HEK293 (cell line): ENCODE measurements at regions not wholly inside any gene's neighbourhood (a gene's known extent, or its start where the extent isn't known, plus 50 kb on each side); places are given as distances from the start of the nearest gene placed in this dataset.

Experiments used
- BCL11B ChIP-seq: fragments of 450-650 bp; formaldehyde crosslinking; IDR thresholded peaks from 2 replicates; pipeline ENCODE4 v1.5.1; 2016; ENCODE audit warnings: low read depth, missing biosample characterization, missing genetic modification characterization
- GFI1B ChIP-seq: fragments of 450-650 bp; formaldehyde crosslinking; IDR thresholded peaks from 2 replicates; pipeline ENCODE4 v1.5.1; 2016; ENCODE audit warnings: missing biosample characterization, missing genetic modification characterization
- HIC1 ChIP-seq: fragments of 450-650 bp; formaldehyde crosslinking; IDR thresholded peaks from 2 replicates; pipeline ENCODE4 v1.5.1; 2016; ENCODE audit warnings: missing biosample characterization, missing genetic modification characterization
- HOXA7 ChIP-seq: sonication (generic); formaldehyde crosslinking; IDR thresholded peaks from 2 replicates; pipeline ENCODE4 v1.8.1; 2022; ENCODE audit warnings: missing genetic modification reagents, borderline replicate concordance
- HOXC10 ChIP-seq: sonication (generic); formaldehyde crosslinking; IDR thresholded peaks from 2 replicates; pipeline ENCODE4 v1.8.1; 2023; ENCODE audit warnings: mild to moderate bottlenecking, missing genetic modification reagents
- IKZF3 ChIP-seq: fragments of 450-650 bp; IDR thresholded peaks from 2 replicates; pipeline ENCODE4 v1.5.0; 2018; ENCODE audit warnings: missing biosample characterization, mild to moderate bottlenecking, missing genetic modification characterization, moderate library complexity
- KLF9 ChIP-seq: fragments of 450-650 bp; formaldehyde crosslinking; IDR thresholded peaks from 2 replicates; pipeline ENCODE4 v1.5.1; 2016; ENCODE audit warnings: missing biosample characterization, missing genetic modification characterization, low read depth
- REPIN1 ChIP-seq: fragments of 450-650 bp; formaldehyde crosslinking; IDR thresholded peaks from 2 replicates; pipeline ENCODE4 v1.5.1; 2017; ENCODE audit warnings: missing biosample characterization, missing genetic modification characterization, low read depth
- REST ChIP-seq: fragments of 450-650 bp; formaldehyde crosslinking; IDR thresholded peaks from 2 replicates; pipeline ENCODE4 v1.5.1; 2016; ENCODE audit warnings: missing biosample characterization, missing genetic modification characterization
- SETDB1 ChIP-seq: IDR thresholded peaks from one replicate; pipeline ENCODE4 v1.6.1; 2017; ENCODE audit warnings: mild to moderate bottlenecking, low read length, moderate library complexity, mixed read lengths; ENCODE audit not compliant: insufficient read length
- TRIM28 ChIP-seq: IDR thresholded peaks from 2 replicates; pipeline ENCODE4 v1.6.1; 2011; ENCODE audit warnings: low read length, control low read depth, borderline replicate concordance
- ZBTB6 ChIP-seq: fragments of 450-650 bp; formaldehyde crosslinking; IDR thresholded peaks from 2 replicates; pipeline ENCODE4 v1.5.1; 2017; ENCODE audit warnings: missing biosample characterization, missing genetic modification characterization
- ZBTB8A ChIP-seq: fragments of 450-650 bp; formaldehyde crosslinking; IDR thresholded peaks from 2 replicates; pipeline ENCODE4 v1.5.1; 2016; ENCODE audit warnings: missing biosample characterization, missing genetic modification characterization
- ZFHX2 ChIP-seq: fragments of 450-650 bp; formaldehyde crosslinking; conservative IDR thresholded peaks from 2 replicates; pipeline ENCODE4 v1.5.1; 2016; ENCODE audit warnings: missing biosample characterization, missing genetic modification characterization
- ZNF132 ChIP-seq: fragments of 450-650 bp; formaldehyde crosslinking; IDR thresholded peaks from 2 replicates; pipeline ENCODE4 v1.5.1; 2017; ENCODE audit warnings: missing biosample characterization, missing genetic modification characterization, borderline replicate concordance
- ZNF214 ChIP-seq: fragments of 450-650 bp; formaldehyde crosslinking; IDR thresholded peaks from 2 replicates; pipeline ENCODE4 v1.5.1; 2017; ENCODE audit warnings: missing biosample characterization, mild to moderate bottlenecking, missing genetic modification characterization, borderline replicate concordance
- ZNF239 ChIP-seq: fragments of 450-650 bp; formaldehyde crosslinking; IDR thresholded peaks from 2 replicates; pipeline ENCODE4 v1.5.1; 2016; ENCODE audit warnings: missing biosample characterization, missing genetic modification characterization
- ZNF266 ChIP-seq: fragments of 450-650 bp; formaldehyde crosslinking; IDR thresholded peaks from 2 replicates; pipeline ENCODE4 v1.5.1; 2016; ENCODE audit warnings: missing biosample characterization, missing genetic modification characterization, low read depth
- ZNF292 ChIP-seq: fragments of 450-650 bp; formaldehyde crosslinking; IDR thresholded peaks from 2 replicates; pipeline ENCODE4 v1.5.1; 2016; ENCODE audit warnings: low read depth, missing biosample characterization, missing genetic modification characterization, borderline replicate concordance
- ZNF302 ChIP-seq: fragments of 450-650 bp; formaldehyde crosslinking; IDR thresholded peaks from 2 replicates; pipeline ENCODE4 v1.5.1; 2016; ENCODE audit warnings: missing biosample characterization, missing genetic modification characterization, low read depth
- ZNF335 ChIP-seq: fragments of 450-650 bp; formaldehyde crosslinking; conservative IDR thresholded peaks from 2 replicates; pipeline ENCODE4 v1.5.1; 2016; ENCODE audit warnings: missing biosample characterization, missing genetic modification characterization
- ZNF341 ChIP-seq: fragments of 450-650 bp; formaldehyde crosslinking; IDR thresholded peaks from 2 replicates; pipeline ENCODE4; 2016; ENCODE audit warnings: low read depth, missing biosample characterization, missing genetic modification characterization
- ZNF354C ChIP-seq: fragments of 450-650 bp; formaldehyde crosslinking; IDR thresholded peaks from 2 replicates; pipeline ENCODE4 v1.5.1; 2016; ENCODE audit warnings: missing biosample characterization, missing genetic modification characterization, low read depth, borderline replicate concordance
- ZNF37A ChIP-seq: fragments of 450-650 bp; IDR thresholded peaks from 2 replicates; pipeline ENCODE4 v1.5.1; 2018; ENCODE audit warnings: missing biosample characterization, missing genetic modification characterization
- ZNF416 ChIP-seq: fragments of 450-650 bp; formaldehyde crosslinking; IDR thresholded peaks from 2 replicates; pipeline ENCODE4 v1.5.1; 2016; ENCODE audit warnings: missing biosample characterization, missing genetic modification characterization
- ZNF549 ChIP-seq: fragments of 450-650 bp; IDR thresholded peaks from 2 replicates; pipeline ENCODE4 v1.5.1; 2018; ENCODE audit warnings: missing biosample characterization, missing genetic modification characterization, mild to moderate bottlenecking, inconsistent platforms, moderate library complexity
- ZNF600 ChIP-seq: fragments of 450-650 bp; formaldehyde crosslinking; IDR thresholded peaks from 2 replicates; pipeline ENCODE4 v1.5.1; 2016; ENCODE audit warnings: missing biosample characterization, missing genetic modification characterization
- ZNF610 ChIP-seq: fragments of 450-650 bp; formaldehyde crosslinking; IDR thresholded peaks from 2 replicates; pipeline ENCODE4 v1.5.1; 2016; ENCODE audit warnings: missing biosample characterization, missing genetic modification characterization, borderline replicate concordance
- ZNF624 ChIP-seq: fragments of 450-650 bp; formaldehyde crosslinking; IDR thresholded peaks from 2 replicates; pipeline ENCODE4 v1.5.1; 2017; ENCODE audit warnings: missing biosample characterization, missing genetic modification characterization
- ZNF654 ChIP-seq: fragments of 450-650 bp; formaldehyde crosslinking; IDR thresholded peaks from 2 replicates; pipeline ENCODE4 v1.5.1; 2016; ENCODE audit warnings: low read depth, missing biosample characterization, missing genetic modification characterization
- ZNF658 ChIP-seq: fragments of 450-650 bp; formaldehyde crosslinking; IDR thresholded peaks from 2 replicates; pipeline ENCODE4; 2016; ENCODE audit warnings: missing biosample characterization, missing genetic modification characterization
- ZNF670 ChIP-seq: fragments of 450-650 bp; formaldehyde crosslinking; IDR thresholded peaks from 2 replicates; pipeline ENCODE4 v1.5.1; 2016; ENCODE audit warnings: missing biosample characterization, missing genetic modification characterization, low read depth
- ZNF791 ChIP-seq: fragments of 450-650 bp; formaldehyde crosslinking; IDR thresholded peaks from 2 replicates; pipeline ENCODE4 v1.5.1; 2016; ENCODE audit warnings: missing biosample characterization, missing genetic modification characterization
- ZSCAN4 ChIP-seq: fragments of 450-650 bp; formaldehyde crosslinking; IDR thresholded peaks from 2 replicates; pipeline ENCODE4 v1.5.1; 2017; ENCODE audit warnings: missing biosample characterization, missing genetic modification characterization

- no peak for TF ChIP-seq REST
- no peak for TF ChIP-seq ZNF549 (tag by site-specific recombination)
- no peak for TF ChIP-seq ZNF654
- no peak for TF ChIP-seq IKZF3
- TF ChIP-seq ZNF239 (tag by site-specific recombination), result no peak
- TF ChIP-seq GFI1B (tag by site-specific recombination), result peak; percentile 93
- no peak for TF ChIP-seq ZNF266 (tag by site-specific recombination)
- TF ChIP-seq ZSCAN4 (tag by site-specific recombination), result 0 out of 2 replicates have a peak, but pooled peaks have one; percentile 10
- TF ChIP-seq TRIM28, result no peak
- no peak for TF ChIP-seq HOXA7 (CRISPR knock-in tag)
- no peak for TF ChIP-seq HIC1
- peak; percentile 84 for TF ChIP-seq ZNF335 (tag by site-specific recombination)
- no peak for TF ChIP-seq ZNF416
- no peak for TF ChIP-seq ZFHX2 (tag by site-specific recombination)
- TF ChIP-seq ZNF292 (tag by site-specific recombination), result no peak
- no peak for TF ChIP-seq SETDB1
- no peak for TF ChIP-seq ZNF670 (tag by site-specific recombination)
- no peak for TF ChIP-seq ZNF341 (tag by site-specific recombination)
- no peak for TF ChIP-seq ZNF624 (tag by site-specific recombination)
- no peak for TF ChIP-seq ZNF658 (tag by site-specific recombination)
- TF ChIP-seq ZBTB8A (tag by site-specific recombination), result no peak
- no peak for TF ChIP-seq KLF9 (tag by site-specific recombination)
- TF ChIP-seq HOXC10 (CRISPR knock-in tag), result no peak
- TF ChIP-seq ZBTB6, result no peak
- TF ChIP-seq ZNF354C, result no peak
- peak; percentile 59; the same call in 1 of the 2 replicates for TF ChIP-seq ZNF600
- TF ChIP-seq ZNF610 (tag by site-specific recombination), result no peak
- no peak for TF ChIP-seq ZNF132
- TF ChIP-seq BCL11B (tag by site-specific recombination), result no peak
- no peak for TF ChIP-seq ZNF302 (tag by site-specific recombination)
- no peak for TF ChIP-seq ZNF791
- TF ChIP-seq REPIN1, result no peak
- TF ChIP-seq ZNF214, result no peak
- no peak for TF ChIP-seq ZNF37A (tag by site-specific recombination)
Measured at GRCh38 chr21:32844653-32845436, 73.3 kb upstream of the PAXBP1 start (continued).
